HCT116 (cell line): ENCODE measurements at regions not wholly inside any gene's neighbourhood (a gene's known extent, or its start where the extent isn't known, plus 50 kb on each side); places are given as distances from the start of the nearest gene placed in this dataset.

ENCODE experiments used
- ATAC-seq: fragments of 200-7000 bp; cut with Tn5 transposase; 2 replicates; pipeline ENCODE4 v1.9.1; 2020; ENCODE audit warnings: mild to moderate bottlenecking, moderate library complexity
- BruUV-seq: library from RNA; stranded (reverse); fragments of 400-500 nt; replicated peaks from 2 replicates; lab custom pipeline; 2021; lab: Mats Ljungman, UMichigan
- CTCF ChIA-PET: fragments of 300-600 bp; sonication (Branson Sonifier 250); formaldehyde crosslinking; loops from one replicate; lab custom pipeline; 2021; ENCODE audit warnings: antibody characterized with exemption; lab: Charles Lee
- POLR2A ChIA-PET: fragments of 300-600, 350-600 bp; sonication (Branson Sonifier 250); formaldehyde crosslinking; loops from one replicate; lab custom pipeline; 2021; ENCODE audit warnings: antibody characterized with exemption; lab: Charles Lee
- RAD21 ChIA-PET, 2 experiments: fragments of 300-600 bp; sonication (Branson Sonifier 250); formaldehyde crosslinking; loops; one replicate each; lab custom pipeline; 2023; ENCODE audit warnings: low total read pairs in 2 of 2; ENCODE audit not compliant: uncharacterized antibody in 2 of 2, unreplicated experiment in 2 of 2, low non-redundant PET in 1 of 2; lab: Charles Lee
- DNase-seq: peaks from one replicate; pipeline ENCODE4 v3.0.0-alpha.2; 2010; ENCODE audit warnings: low read depth, low spot score
- H2AFZ ChIP-seq: fragments of 200-600 bp; shearing (Covaris generic), sonication (generic); 2 replicates; pipeline ENCODE4 v1.6.1; 2017; ENCODE audit warnings: low read depth, mixed run types, mixed read lengths, antibody characterized with exemption, low read length; ENCODE audit not compliant: poor library complexity, severe bottlenecking
- H3K27ac ChIP-seq: 2 replicates; pipeline ENCODE4 v1.5.1; 2012; ENCODE audit warnings: low read depth, low read length
- H3K27me3 ChIP-seq: fragments of 200-600 bp; sonication (generic); 2 replicates; pipeline ENCODE4 v1.6.1; 2016; ENCODE audit warnings: mixed run types, low read length, mixed read lengths; ENCODE audit not compliant: insufficient read depth
- H3K36me3 ChIP-seq, 2 experiments: fragments of 200-500 bp in 1 of 2; fragments of 200-600 bp in 1 of 2; sonication (Bioruptor generic) in 1 of 2; sonication (generic) in 1 of 2; 2 replicates each; pipeline versions ENCODE4 v1.5.1 to v1.6.1; 2014 to 2016; ENCODE audit warnings: low read length in 2 of 2, inconsistent platforms in 1 of 2, mixed read lengths in 1 of 2, mixed run types in 1 of 2; ENCODE audit not compliant: insufficient read depth in 2 of 2, control insufficient read depth in 1 of 2
- H3K4me1 ChIP-seq, 2 experiments: fragments of 200-600 bp in 1 of 2; sonication (generic) in 1 of 2; 2 replicates each; pipeline versions ENCODE4 v1.5.1 to v1.6.1; 2012 to 2017; ENCODE audit warnings: low read length in 2 of 2, inconsistent platforms in 1 of 2, mild to moderate bottlenecking in 1 of 2, mixed read lengths in 1 of 2, mixed run types in 1 of 2, moderate library complexity in 1 of 2; ENCODE audit not compliant: insufficient read depth in 2 of 2, control insufficient read depth in 1 of 2
- H3K4me2 ChIP-seq: fragments of 200-600 bp; sonication (generic); 2 replicates; pipeline ENCODE4 v1.6.1; 2017; ENCODE audit warnings: mixed run types, low read length, mixed read lengths
- H3K4me3 ChIP-seq, 2 experiments: fragments of 200-600 bp in 1 of 2; sonication (generic) in 1 of 2; replicated peaks in 1 of 2; 2 replicates each; pipeline ENCODE4 v1.5.1; 2011 to 2016; ENCODE audit warnings: low read length in 2 of 2, control low read depth in 1 of 2, low read depth in 1 of 2, mild to moderate bottlenecking in 1 of 2, mixed read lengths in 1 of 2, mixed run types in 1 of 2
- H3K79me2 ChIP-seq: fragments of 200-600 bp; sonication (generic); 2 replicates; pipeline ENCODE4 v1.6.1; 2017; ENCODE audit warnings: mild to moderate bottlenecking, mixed run types, low read length, moderate library complexity, mixed read lengths; ENCODE audit not compliant: insufficient read depth
- H3K9ac ChIP-seq: fragments of 200-600 bp; sonication (generic); 2 replicates; pipeline ENCODE4 v1.6.1; 2016; ENCODE audit warnings: low read length, mixed read lengths
- H3K9me2 ChIP-seq: fragments of 200-600 bp; sonication (generic), shearing (Covaris generic); 2 replicates; pipeline ENCODE4 v1.6.1; 2017; ENCODE audit warnings: mixed run types, mild to moderate bottlenecking, moderate library complexity; ENCODE audit not compliant: insufficient read depth
- H3K9me3 ChIP-seq, 2 experiments: fragments of 200-500 bp in 1 of 2; fragments of 200-600 bp in 1 of 2; sonication (Bioruptor generic) in 1 of 2; sonication (generic) in 1 of 2; 2 replicates each; pipeline ENCODE4 v1.6.1; 2014 to 2017; ENCODE audit warnings: low read length in 2 of 2, mixed read lengths in 2 of 2, inconsistent platforms in 1 of 2, low read depth in 1 of 2, mild to moderate bottlenecking in 1 of 2, mixed run types in 1 of 2, moderate library complexity in 1 of 2; ENCODE audit not compliant: control insufficient read depth in 1 of 2, insufficient read depth in 1 of 2
- H4K20me1 ChIP-seq: fragments of 200-600 bp; sonication (generic), shearing (Covaris generic); 2 replicates; pipeline ENCODE4 v1.6.1; 2017; ENCODE audit warnings: mixed run types, mild to moderate bottlenecking, moderate library complexity; ENCODE audit not compliant: insufficient read depth
- CBX3 ChIP-seq: IDR thresholded peaks from 2 replicates; pipeline ENCODE4 v1.6.1; 2012; ENCODE audit warnings: low read depth
- EGR1 ChIP-seq: IDR thresholded peaks from 2 replicates; pipeline ENCODE4 v1.6.1; 2012; ENCODE audit warnings: low read depth
- ELF1 ChIP-seq: IDR thresholded peaks from 2 replicates; pipeline ENCODE4 v1.6.1; 2012; ENCODE audit warnings: low read depth, borderline replicate concordance
- EZH2phosphoT487 ChIP-seq: fragments of 200-600 bp; IDR thresholded peaks from 2 replicates; pipeline ENCODE4 v1.6.1; 2018; ENCODE audit warnings: antibody characterized with exemption, borderline replicate concordance
- FOSL1 ChIP-seq: IDR thresholded peaks from 2 replicates; pipeline ENCODE4 v1.6.1; 2012; ENCODE audit warnings: low read depth
- JUND ChIP-seq: IDR thresholded peaks from 2 replicates; pipeline ENCODE4 v1.6.1; 2012
- POLR2A ChIP-seq: IDR thresholded peaks from 2 replicates; pipeline ENCODE4 v1.7.0; 2011; ENCODE audit warnings: borderline replicate concordance; ENCODE audit not compliant: insufficient read depth, insufficient read length; ENCODE audit errors: extremely low read depth
- POLR2AphosphoS5 ChIP-seq: IDR thresholded peaks from 2 replicates; pipeline ENCODE4 v1.6.1; 2011; ENCODE audit warnings: mild to moderate bottlenecking, low read depth, low read length, moderate library complexity
- RAD21 ChIP-seq: IDR thresholded peaks from 2 replicates; pipeline ENCODE4 v1.6.1; 2012; ENCODE audit warnings: low read depth, mild to moderate bottlenecking
- SIN3A ChIP-seq: IDR thresholded peaks from 2 replicates; pipeline ENCODE4 v1.6.1; 2012; ENCODE audit warnings: low read depth
- TCF7L2 ChIP-seq: IDR thresholded peaks from 2 replicates; pipeline ENCODE4 v1.7.0; 2011; ENCODE audit warnings: borderline replicate concordance, inconsistent platforms; ENCODE audit not compliant: insufficient read depth, insufficient read length; ENCODE audit errors: extremely low read depth
- ZNF274 ChIP-seq: fragments of 200-500 bp; sonication (Bioruptor generic); IDR thresholded peaks from 2 replicates; pipeline ENCODE4 v1.6.1; 2014; ENCODE audit warnings: mild to moderate bottlenecking, low read depth, low read length, inconsistent platforms
- intact Hi-C: fragments of 100-400 bp; cut with micrococcal nuclease; formaldehyde crosslinking; loops from 2 replicates; pipeline ENCODE4 v1.10.0; 2022
- TF ChIP-seq, protein P1 (sequence below): IDR thresholded peaks from 2 replicates; pipeline ENCODE4 v1.6.1; 2012
- TF ChIP-seq, protein P2 (sequence below), 3 experiments: fragments of 200-600 bp in 1 of 3; sonication (generic) in 1 of 3; IDR thresholded peaks in 2 of 3; conservative IDR thresholded peaks in 1 of 3; 2 replicates each; pipeline ENCODE4 v1.5.1; 2012 to 2017; ENCODE audit warnings: low read depth in 2 of 3, low read length in 2 of 3, antibody characterized with exemption in 1 of 3, borderline replicate concordance in 1 of 3, control low read depth in 1 of 3, mild to moderate bottlenecking in 1 of 3, mixed read lengths in 1 of 3, mixed run types in 1 of 3, moderate library complexity in 1 of 3; ENCODE audit not compliant: insufficient read depth in 1 of 3
- TF ChIP-seq, protein P3 (sequence below): IDR thresholded peaks from 2 replicates; pipeline ENCODE4 v1.6.1; 2012; ENCODE audit warnings: low read depth

DNA sequence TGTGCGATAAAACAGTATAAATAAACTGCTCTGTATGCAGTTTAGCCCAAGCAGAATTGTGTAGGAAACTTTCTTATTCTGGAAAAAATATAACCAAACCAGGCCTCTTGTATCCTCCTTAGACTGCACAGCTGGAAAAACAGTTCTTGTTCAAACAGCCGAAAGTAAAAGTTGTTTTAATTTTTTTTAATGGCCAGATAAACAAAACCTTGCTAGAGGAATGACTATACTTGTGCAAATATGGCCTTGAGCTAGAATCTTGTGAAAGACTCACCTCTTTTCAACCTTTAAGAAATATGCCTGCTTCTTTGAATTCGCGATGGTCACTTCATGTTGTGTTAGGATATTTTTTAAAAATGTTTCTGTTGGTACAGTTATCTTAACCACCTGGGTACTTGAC lies 114.5 kb upstream of the MAF start:
- ChIA-PET CTCF (no interaction called here), RAD21 (no interaction called here), POLR2A (no interaction called here)
- DNase-seq (no peak), ATAC-seq (no peak)
- peaks cover 21 to 59% of the 10 kb centered on the region in 2 experiments; a peak in 3 of 4 replicates for H3K9me3 ChIP-seq
- H2AFZ ChIP-seq, result no peak overlapping the region
- no peaks in the 10 kb centered on the region for H3K27me3 ChIP-seq
- TF ChIP-seq ZNF274 (no peak), POLR2AphosphoS5 (no peak), JUND (no peak), RAD21 (no peak)
- no peaks in the 10 kb centered on the region for H3K9me2 ChIP-seq
- no peaks in the 10 kb centered on the region for H3K36me3 ChIP-seq
- H3K4me1 ChIP-seq, result no peaks in the 10 kb centered on the region
- no peak overlapping the region for H3K9ac ChIP-seq
- no peak overlapping the region for H3K4me3 ChIP-seq
- H3K27ac ChIP-seq, result no peak overlapping the region
- no TSS peak for BruUV-seq
- H3K79me2 ChIP-seq, result no peaks in the 10 kb centered on the region
- intact Hi-C loops, result no loop called here
- H3K4me2 ChIP-seq, result no peak overlapping the region
- H4K20me1 ChIP-seq, result no peaks in the 10 kb centered on the region

DNA sequence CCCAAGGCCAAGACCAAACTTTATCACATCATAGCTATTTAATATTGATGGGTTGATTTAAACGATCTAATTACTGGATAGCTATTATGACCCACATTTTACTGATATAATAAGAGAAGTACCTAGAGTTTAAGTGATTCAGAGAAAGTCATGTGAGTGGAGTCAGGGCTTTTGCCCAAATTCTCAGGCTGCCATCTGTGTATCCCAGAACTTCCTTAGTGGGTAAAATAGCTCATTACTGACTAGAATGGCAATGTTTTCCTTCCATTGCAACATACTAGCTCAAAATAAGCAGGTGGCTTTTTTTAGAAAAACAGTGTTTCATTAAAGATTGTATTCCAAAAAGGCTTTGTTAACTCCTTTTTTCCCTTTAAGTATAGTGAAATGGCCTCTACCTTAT lies 113.9 kb upstream of the MAF start:
- no peaks in the 10 kb centered on the region for H3K79me2 ChIP-seq
- no peaks in the 10 kb centered on the region for H4K20me1 ChIP-seq
- no peaks in the 10 kb centered on the region for H3K27me3 ChIP-seq
- H3K4me1 ChIP-seq, result no peaks in the 10 kb centered on the region
- no peak overlapping the region for H3K4me3 ChIP-seq
- CTCF ChIA-PET, result no interaction called here
- H2AFZ ChIP-seq, result no peak overlapping the region
- peaks cover 26 to 63% of the 10 kb centered on the region in 2 experiments; a peak in 3 of 4 replicates for H3K9me3 ChIP-seq
- no peak overlapping the region for H3K4me2 ChIP-seq
- TF ChIP-seq POLR2A (no peak), POLR2AphosphoS5 (no peak), TCF7L2 (no peak), EZH2phosphoT487 (no peak), ELF1 (no peak), FOSL1 (no peak), SIN3A (no peak), CBX3 (no peak), JUND (no peak), EGR1 (no peak)
- TF ChIP-seq, protein P1, sequence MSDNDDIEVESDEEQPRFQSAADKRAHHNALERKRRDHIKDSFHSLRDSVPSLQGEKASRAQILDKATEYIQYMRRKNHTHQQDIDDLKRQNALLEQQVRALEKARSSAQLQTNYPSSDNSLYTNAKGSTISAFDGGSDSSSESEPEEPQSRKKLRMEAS, result no peak
- TF ChIP-seq, protein P2, sequence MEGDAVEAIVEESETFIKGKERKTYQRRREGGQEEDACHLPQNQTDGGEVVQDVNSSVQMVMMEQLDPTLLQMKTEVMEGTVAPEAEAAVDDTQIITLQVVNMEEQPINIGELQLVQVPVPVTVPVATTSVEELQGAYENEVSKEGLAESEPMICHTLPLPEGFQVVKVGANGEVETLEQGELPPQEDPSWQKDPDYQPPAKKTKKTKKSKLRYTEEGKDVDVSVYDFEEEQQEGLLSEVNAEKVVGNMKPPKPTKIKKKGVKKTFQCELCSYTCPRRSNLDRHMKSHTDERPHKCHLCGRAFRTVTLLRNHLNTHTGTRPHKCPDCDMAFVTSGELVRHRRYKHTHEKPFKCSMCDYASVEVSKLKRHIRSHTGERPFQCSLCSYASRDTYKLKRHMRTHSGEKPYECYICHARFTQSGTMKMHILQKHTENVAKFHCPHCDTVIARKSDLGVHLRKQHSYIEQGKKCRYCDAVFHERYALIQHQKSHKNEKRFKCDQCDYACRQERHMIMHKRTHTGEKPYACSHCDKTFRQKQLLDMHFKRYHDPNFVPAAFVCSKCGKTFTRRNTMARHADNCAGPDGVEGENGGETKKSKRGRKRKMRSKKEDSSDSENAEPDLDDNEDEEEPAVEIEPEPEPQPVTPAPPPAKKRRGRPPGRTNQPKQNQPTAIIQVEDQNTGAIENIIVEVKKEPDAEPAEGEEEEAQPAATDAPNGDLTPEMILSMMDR (IDR thresholded peaks at IDR 0.05 in 2 of 3, conservative IDR thresholded peaks at IDR 0.05 in 1 of 3; ENCODE audit: borderline replicate concordance in 1 of 3, insufficient read depth in 1 of 3, low read depth in 2 of 3, low read length in 2 of 3), result no peak
- TF ChIP-seq, protein P3, sequence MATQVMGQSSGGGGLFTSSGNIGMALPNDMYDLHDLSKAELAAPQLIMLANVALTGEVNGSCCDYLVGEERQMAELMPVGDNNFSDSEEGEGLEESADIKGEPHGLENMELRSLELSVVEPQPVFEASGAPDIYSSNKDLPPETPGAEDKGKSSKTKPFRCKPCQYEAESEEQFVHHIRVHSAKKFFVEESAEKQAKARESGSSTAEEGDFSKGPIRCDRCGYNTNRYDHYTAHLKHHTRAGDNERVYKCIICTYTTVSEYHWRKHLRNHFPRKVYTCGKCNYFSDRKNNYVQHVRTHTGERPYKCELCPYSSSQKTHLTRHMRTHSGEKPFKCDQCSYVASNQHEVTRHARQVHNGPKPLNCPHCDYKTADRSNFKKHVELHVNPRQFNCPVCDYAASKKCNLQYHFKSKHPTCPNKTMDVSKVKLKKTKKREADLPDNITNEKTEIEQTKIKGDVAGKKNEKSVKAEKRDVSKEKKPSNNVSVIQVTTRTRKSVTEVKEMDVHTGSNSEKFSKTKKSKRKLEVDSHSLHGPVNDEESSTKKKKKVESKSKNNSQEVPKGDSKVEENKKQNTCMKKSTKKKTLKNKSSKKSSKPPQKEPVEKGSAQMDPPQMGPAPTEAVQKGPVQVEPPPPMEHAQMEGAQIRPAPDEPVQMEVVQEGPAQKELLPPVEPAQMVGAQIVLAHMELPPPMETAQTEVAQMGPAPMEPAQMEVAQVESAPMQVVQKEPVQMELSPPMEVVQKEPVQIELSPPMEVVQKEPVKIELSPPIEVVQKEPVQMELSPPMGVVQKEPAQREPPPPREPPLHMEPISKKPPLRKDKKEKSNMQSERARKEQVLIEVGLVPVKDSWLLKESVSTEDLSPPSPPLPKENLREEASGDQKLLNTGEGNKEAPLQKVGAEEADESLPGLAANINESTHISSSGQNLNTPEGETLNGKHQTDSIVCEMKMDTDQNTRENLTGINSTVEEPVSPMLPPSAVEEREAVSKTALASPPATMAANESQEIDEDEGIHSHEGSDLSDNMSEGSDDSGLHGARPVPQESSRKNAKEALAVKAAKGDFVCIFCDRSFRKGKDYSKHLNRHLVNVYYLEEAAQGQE, result no peak
- intact Hi-C loops, result no loop called here
- ATAC-seq (no peak), DNase-seq (no peak)
- no peaks in the 10 kb centered on the region for H3K9me2 ChIP-seq
- POLR2A ChIA-PET, result no interaction called here
- no peak overlapping the region for H3K27ac ChIP-seq
- no peak overlapping the region for H3K9ac ChIP-seq
- RAD21 ChIA-PET, result no interaction called here
- H3K36me3 ChIP-seq, result no peaks in the 10 kb centered on the region
- BruUV-seq, result no TSS peak
